Pancreas (tissue), 10 donors: ENCODE measurements at regions not wholly inside any gene's neighbourhood (a gene's known extent, or its start where the extent isn't known, plus 50 kb on each side); places are given as distances from the start of the nearest gene placed in this dataset.

ENCODE experiments used
- ATAC-seq, 4 donors: fragments of 200-7000 bp; cut with Tn5 transposase; one replicate each; pipeline versions ENCODE4 v1.8.0 to v1.9.1; 2020; ENCODE audit warnings: mild to moderate bottlenecking in 4 of 4, moderate library complexity in 4 of 4
- DNase-seq, 6 donors: peaks; one replicate each; pipeline ENCODE4 v3.0.0-alpha.2; 2020
- FAIRE-seq: peaks from 2 replicates; lab custom pipeline; 2012; peaks lifted over from hg19 to GRCh38; lab: Jason Lieb, UNC
- H3K27ac ChIP-seq, 4 donors: fragments of 200-600 bp; sonication (generic); 1 replicate in 3 of 4; 2 replicates in 1 of 4; pipeline versions ENCODE4 v1.5.0 to v1.8.0; 2020
- H3K27me3 ChIP-seq, 4 donors: fragments of 200-600 bp; one replicate each; pipeline ENCODE4 v1.8.0; 2021
- H3K36me3 ChIP-seq, 3 donors: fragments of 200-600 bp; sonication (generic) in 1 of 3; one replicate each; pipeline versions ENCODE4 v1.5.0 to v1.8.0; 2020 to 2021
- H3K4me1 ChIP-seq, 3 donors: fragments of 200-600 bp; one replicate each; pipeline ENCODE4 v1.8.0; 2021
- H3K4me3 ChIP-seq, 4 donors: fragments of 200-600 bp; sonication (generic) in 2 of 4; one replicate each; pipeline versions ENCODE4 v1.5.0 to v1.8.0; 2020 to 2021
- H3K9me3 ChIP-seq, 4 donors: fragments of 200-600 bp; one replicate each; pipeline ENCODE4 v1.8.0; 2021
- WGBS, 2 donors: extraction: QIAGEN DNeasy Blood & Tissue Kit; methylation state at CpG; one replicate each; pipeline ENCODE4 v1.1.7; 2013; 5-methylcytosine and 5-hydroxymethylcytosine counted together
- intact Hi-C, 3 donors: fragments of 100-400 bp; cut with DNase I; formaldehyde crosslinking; loops; one replicate each; pipeline versions ENCODE4 v1.11.1 to v1.14.2; 2022
- TF ChIP-seq, protein P1 (sequence below), 4 donors: fragments of 200-600 bp; sonication (generic) in 3 of 4; IDR thresholded peaks; one replicate each; pipeline versions ENCODE4 v1.5.0 to v1.8.0; 2021; ENCODE audit warnings: antibody characterized with exemption in 4 of 4
- donor health status: healthy with polysubstance abuse.
- donor health status: DM: no; HTN: no; CAD: no; lungs with moderate emphysema.
- donor health status: DM: no; HTN: no; CAD: no.
- donor health status: control.
- donor health status: control.
- donor health status: Bipolar disorder and iron deficiency.
- donor health status: DM: yes; HTN: yes; CAD: no.
- donor health status: DM: no; HTN: no; CAD: no.
- donor health status: DM: no; HTN: no; CAD: no.
- donor health status: DM: yes; HTN: yes; CAD: no.

DNA sequence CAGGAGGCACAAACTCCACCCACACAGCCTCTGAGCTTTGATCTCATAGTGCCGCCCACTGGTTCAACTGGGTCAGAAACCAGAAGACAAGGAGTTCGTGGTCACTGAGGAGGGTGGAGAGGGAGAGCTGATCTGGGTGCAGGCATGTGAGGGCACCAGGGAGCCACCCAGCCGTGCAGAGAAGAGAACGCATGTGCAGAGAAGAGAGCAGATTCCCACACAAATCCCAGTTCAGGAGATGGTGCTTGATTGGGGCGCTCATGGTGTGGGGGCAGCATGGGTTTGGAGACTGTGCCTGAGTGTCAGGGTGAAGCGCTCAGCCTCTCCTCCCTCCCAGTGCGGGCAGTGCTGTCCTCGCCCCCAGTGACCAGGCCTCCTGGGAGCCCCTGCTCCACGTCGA lies 375.2 kb upstream of the MYT1L start:
- Histone ChIP-seq H3K36me3 (no peaks in the 10 kb centered on the region), H3K27me3 (peaks cover 0 to 3% (median 0%) of the 10 kb centered on the region in 4 donors), H3K9me3 (no peaks in the 10 kb centered on the region), H3K27ac (no peak overlapping the region), H3K4me1 (no peaks in the 10 kb centered on the region), H3K4me3 (no peak overlapping the region)
- TF ChIP-seq, protein P1, sequence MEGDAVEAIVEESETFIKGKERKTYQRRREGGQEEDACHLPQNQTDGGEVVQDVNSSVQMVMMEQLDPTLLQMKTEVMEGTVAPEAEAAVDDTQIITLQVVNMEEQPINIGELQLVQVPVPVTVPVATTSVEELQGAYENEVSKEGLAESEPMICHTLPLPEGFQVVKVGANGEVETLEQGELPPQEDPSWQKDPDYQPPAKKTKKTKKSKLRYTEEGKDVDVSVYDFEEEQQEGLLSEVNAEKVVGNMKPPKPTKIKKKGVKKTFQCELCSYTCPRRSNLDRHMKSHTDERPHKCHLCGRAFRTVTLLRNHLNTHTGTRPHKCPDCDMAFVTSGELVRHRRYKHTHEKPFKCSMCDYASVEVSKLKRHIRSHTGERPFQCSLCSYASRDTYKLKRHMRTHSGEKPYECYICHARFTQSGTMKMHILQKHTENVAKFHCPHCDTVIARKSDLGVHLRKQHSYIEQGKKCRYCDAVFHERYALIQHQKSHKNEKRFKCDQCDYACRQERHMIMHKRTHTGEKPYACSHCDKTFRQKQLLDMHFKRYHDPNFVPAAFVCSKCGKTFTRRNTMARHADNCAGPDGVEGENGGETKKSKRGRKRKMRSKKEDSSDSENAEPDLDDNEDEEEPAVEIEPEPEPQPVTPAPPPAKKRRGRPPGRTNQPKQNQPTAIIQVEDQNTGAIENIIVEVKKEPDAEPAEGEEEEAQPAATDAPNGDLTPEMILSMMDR (IDR thresholded peaks at IDR 0.05) = no peak
- FAIRE-seq (no peak), ATAC-seq (no peak), DNase-seq (no peak)
- WGBS, 2 donors = 41 to 48% methylated on average over 10 of the region's 10 CpGs
- intact Hi-C loops = no loop called here

DNA sequence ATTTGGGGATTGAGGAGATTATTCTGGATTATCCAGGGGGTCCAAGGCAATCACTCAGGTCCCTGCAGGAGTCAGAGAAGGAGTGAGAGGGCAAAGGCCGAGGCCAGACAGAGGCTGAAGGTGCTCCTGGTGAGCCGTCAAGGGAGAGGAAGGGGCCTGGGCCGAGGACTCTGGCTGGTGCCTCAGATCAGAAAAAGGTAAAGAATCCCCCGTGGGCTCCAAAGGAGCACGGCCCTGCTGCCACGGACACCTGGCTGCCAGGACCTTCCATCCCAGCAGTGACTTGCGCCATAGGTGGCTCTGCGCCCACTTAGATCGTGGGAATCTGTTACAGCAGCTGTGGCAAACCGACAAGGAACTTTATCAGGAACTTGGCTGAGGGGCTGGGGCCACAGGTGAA lies 374.8 kb upstream of the MYT1L start:
- WGBS, 2 donors = 35 to 46% methylated on average over 10 of the region's 10 CpGs
- Histone ChIP-seq H3K36me3 (no peaks in the 10 kb centered on the region), H3K27ac (no peak overlapping the region), H3K4me1 (no peaks in the 10 kb centered on the region), H3K4me3 (no peak overlapping the region), H3K9me3 (no peaks in the 10 kb centered on the region), H3K27me3 (peaks cover 0 to 3% (median 0%) of the 10 kb centered on the region in 4 donors)
- ATAC-seq (no peak), FAIRE-seq (no peak), DNase-seq (no peak)
- intact Hi-C loops = no loop called here
- TF ChIP-seq, protein P1 (IDR thresholded peaks at IDR 0.05) = no peak

DNA sequence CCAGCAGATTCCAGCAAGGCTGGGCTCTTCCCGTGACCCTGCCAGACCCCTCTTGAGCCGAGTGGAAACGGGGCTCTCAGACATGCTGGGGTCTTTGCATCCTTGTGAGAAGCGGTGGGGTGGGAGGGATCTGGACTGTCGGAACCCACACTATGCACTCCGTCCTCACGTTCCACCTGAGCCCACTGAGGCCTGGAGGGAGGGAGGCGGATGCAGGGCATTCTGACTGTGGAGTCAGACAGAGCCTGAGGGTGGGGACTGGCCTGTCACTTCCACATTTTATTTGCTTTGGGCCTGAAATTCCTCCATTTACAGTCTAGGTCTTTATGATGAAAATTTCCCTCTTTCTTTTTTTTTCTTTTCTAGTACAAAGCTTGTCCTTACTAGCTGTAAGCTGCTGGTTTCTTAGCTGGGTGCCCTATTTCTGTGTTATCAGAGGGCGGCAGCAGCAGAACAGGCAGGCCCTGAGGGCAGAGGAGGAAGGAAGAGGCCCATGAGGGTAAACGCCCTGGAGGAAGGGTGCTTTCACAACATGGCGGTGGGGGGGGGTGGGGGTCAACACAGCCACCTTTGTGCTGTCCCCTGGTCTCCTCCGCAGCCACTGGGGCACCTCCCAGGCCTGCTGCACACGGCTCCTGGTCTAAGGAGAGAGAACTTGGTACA lies 373.5 kb upstream of the MYT1L start:
- Histone ChIP-seq H3K27me3 (peaks cover 0 to 3% (median 0%) of the 10 kb centered on the region in 4 donors), H3K4me3 (no peak overlapping the region), H3K9me3 (no peaks in the 10 kb centered on the region), H3K27ac (no peak overlapping the region), H3K36me3 (no peaks in the 10 kb centered on the region), H3K4me1 (no peaks in the 10 kb centered on the region)
- 61 to 76% methylated on average over 13 of the region's 13 CpGs for WGBS, 2 donors
- TF ChIP-seq, protein P1 (IDR thresholded peaks at IDR 0.05) = no peak
- intact Hi-C loops = no loop called here
- ATAC-seq (no peak), FAIRE-seq (no peak), DNase-seq (no peak)

DNA sequence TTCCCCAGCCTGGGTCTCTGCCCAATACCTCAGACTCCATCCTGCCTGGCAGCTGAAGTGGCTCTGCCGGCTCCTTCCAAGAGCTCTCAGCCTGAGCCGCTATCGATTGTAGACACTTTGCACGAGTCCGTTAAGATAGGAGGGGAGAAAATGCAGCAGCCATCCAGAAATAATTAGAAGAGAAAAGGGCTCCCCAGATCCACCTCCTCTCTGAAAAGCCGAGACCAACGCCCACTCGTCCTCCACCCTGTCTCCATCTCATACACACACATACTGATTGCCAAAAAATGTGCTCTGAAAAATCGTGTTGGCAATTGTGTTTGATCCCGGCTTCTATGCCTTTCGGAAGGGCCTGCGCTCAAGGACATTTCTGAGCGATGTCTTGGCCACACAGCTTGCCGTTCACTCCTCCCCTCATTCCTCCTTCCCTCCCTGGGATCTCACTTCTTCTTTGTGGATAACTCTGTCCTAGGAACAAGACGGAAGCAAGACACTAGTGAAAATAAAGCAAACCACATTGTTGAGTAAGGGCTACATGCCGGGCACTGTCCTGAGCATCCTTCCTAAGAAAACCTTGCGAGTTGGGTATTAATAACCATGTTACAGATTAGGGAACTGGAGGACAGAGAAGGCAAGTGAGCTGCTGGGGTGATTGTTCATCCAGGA lies 372.8 kb upstream of the MYT1L start:
- FAIRE-seq (no peak), ATAC-seq (no peak), DNase-seq (no peak)
- Histone ChIP-seq H3K4me3 (no peak overlapping the region), H3K9me3 (no peaks in the 10 kb centered on the region), H3K27ac (no peak overlapping the region), H3K36me3 (no peaks in the 10 kb centered on the region), H3K4me1 (no peaks in the 10 kb centered on the region), H3K27me3 (peaks cover 0 to 3% (median 0%) of the 10 kb centered on the region in 4 donors)
- WGBS, 2 donors = 64 to 72% methylated on average over 17 of the region's 17 CpGs
- TF ChIP-seq, protein P1 (IDR thresholded peaks at IDR 0.05) = no peak
- intact Hi-C loops = no loop called here

DNA sequence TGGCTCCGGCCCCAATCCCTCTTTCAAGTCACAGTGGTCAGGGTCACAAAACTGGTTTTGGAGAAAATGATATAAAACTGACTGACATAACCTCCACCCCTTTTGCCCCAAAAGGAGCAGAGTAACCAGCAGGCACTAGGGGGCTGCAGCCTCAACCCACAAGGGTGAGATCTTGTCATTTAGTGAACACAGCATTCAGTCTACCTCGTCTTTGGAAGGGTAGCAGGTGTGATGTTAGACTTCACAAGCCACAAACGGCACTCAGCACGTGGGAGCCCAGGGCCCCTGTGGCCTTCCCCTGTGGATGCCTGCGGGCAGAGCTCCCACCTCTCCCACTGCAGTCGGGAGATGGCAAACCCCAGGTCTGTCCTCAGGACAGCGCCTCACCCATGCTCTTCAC lies 372.1 kb upstream of the MYT1L start:
- Histone ChIP-seq H3K9me3 (no peaks in the 10 kb centered on the region), H3K4me1 (no peaks in the 10 kb centered on the region), H3K36me3 (no peaks in the 10 kb centered on the region), H3K27me3 (peaks cover 0 to 3% (median 0%) of the 10 kb centered on the region in 4 donors), H3K4me3 (no peak overlapping the region), H3K27ac (no peak overlapping the region)
- TF ChIP-seq, protein P1 (IDR thresholded peaks at IDR 0.05) = no peak
- ATAC-seq (no peak), DNase-seq (no peak), FAIRE-seq (no peak)
- intact Hi-C loops = no loop called here
- WGBS, 2 donors = 61 to 73% methylated on average over 7 of the region's 7 CpGs
